NB4 (cell line): ENCODE measurements at regions not wholly inside any gene's neighbourhood (a gene's known extent, or its start where the extent isn't known, plus 50 kb on each side); places are given as distances from the start of the nearest gene placed in this dataset.
"Not testable (repeated sequence)": the region's sequence is repeated elsewhere in the genome, so short reads cannot be mapped to it uniquely, and the experiment has no call there.

Source experiments
- DNase-seq: peaks from one replicate; pipeline ENCODE4 v3.0.0; 2010; ENCODE audit warnings: low read depth
- H3K4me3 ChIP-seq: one replicate; pipeline ENCODE4 v1.5.1; 2011; ENCODE audit warnings: mild to moderate bottlenecking, low read depth, low read length, moderate library complexity
- CTCF ChIP-seq: IDR thresholded peaks from one replicate; pipeline ENCODE4 v1.5.1; 2012; ENCODE audit warnings: low read depth, low read length
- MAX ChIP-seq: IDR thresholded peaks from 2 replicates; pipeline ENCODE4 v1.6.1; 2011; ENCODE audit warnings: low read depth, low read length
- MYC ChIP-seq: IDR thresholded peaks from 2 replicates; pipeline ENCODE4 v1.6.1; 2011; ENCODE audit warnings: low read depth, low read length
- POLR2A ChIP-seq: IDR thresholded peaks from 2 replicates; pipeline ENCODE4 v1.6.1; 2011; ENCODE audit warnings: mild to moderate bottlenecking; ENCODE audit not compliant: insufficient read length; ENCODE audit errors: extremely low read depth

GRCh38 chr7:153954477-153954876 is 97.7 kb upstream of the DPP6 start:
- H3K4me3 ChIP-seq = no peak overlapping the region
- DNase-seq = no peak
- TF ChIP-seq CTCF = no peak
- TF ChIP-seq MAX = no peak
- TF ChIP-seq POLR2A = no peak
- TF ChIP-seq MYC = no peak

- H3K4me3 ChIP-seq, DNase-seq: not testable (repeated sequence)
These were observed 94.5 kb upstream of the DPP6 start for GRCh38 chr7:153957677-153958076.

GRCh38 chr7:153958381-153958780 is 93.8 kb upstream of the DPP6 start:
- DNase-seq, H3K4me3 ChIP-seq: not testable (repeated sequence)

GRCh38 chr7:153958789-153959188 is 93.4 kb upstream of the DPP6 start:
- DNase-seq, H3K4me3 ChIP-seq: not testable (repeated sequence)

GRCh38 chr7:153964481-153965112 is 87.6 kb upstream of the DPP6 start:
- not testable (repeated sequence) for DNase-seq, H3K4me3 ChIP-seq

GRCh38 chr7:153969016-153969415 is 83.2 kb upstream of the DPP6 start:
- not testable (repeated sequence) for DNase-seq, H3K4me3 ChIP-seq

- DNase-seq, H3K4me3 ChIP-seq: not testable (repeated sequence)
These were observed 77.6 kb upstream of the DPP6 start for GRCh38 chr7:153974603-153975002.

- not testable (repeated sequence) for H3K4me3 ChIP-seq, DNase-seq
These were observed 75.5 kb upstream of the DPP6 start for GRCh38 chr7:153976745-153977144.

GRCh38 chr7:153983186-153983585 is 69.0 kb upstream of the DPP6 start:
- not testable (repeated sequence) for H3K4me3 ChIP-seq, DNase-seq

GRCh38 chr7:153989066-153989627 is 63.1 kb upstream of the DPP6 start:
- DNase-seq, H3K4me3 ChIP-seq: not testable (repeated sequence)

GRCh38 chr7:153989742-153990425 is 62.3 kb upstream of the DPP6 start:
- not testable (repeated sequence) for H3K4me3 ChIP-seq, DNase-seq

- H3K4me3 ChIP-seq, DNase-seq: not testable (repeated sequence)
These were observed 60.7 kb upstream of the DPP6 start for GRCh38 chr7:153991471-153991870.

GRCh38 chr7:153993402-153993801 is 58.8 kb upstream of the DPP6 start:
- not testable (repeated sequence) for H3K4me3 ChIP-seq, DNase-seq

GRCh38 chr7:153998896-153999295 is 53.3 kb upstream of the DPP6 start:
- not testable (repeated sequence) for DNase-seq, H3K4me3 ChIP-seq
